ENCODE measurements at regions not wholly inside any gene's neighbourhood (a gene's known extent, or its start where the extent isn't known, plus 50 kb on each side); places are given as distances from the start of the nearest gene placed in this dataset.

DNA sequence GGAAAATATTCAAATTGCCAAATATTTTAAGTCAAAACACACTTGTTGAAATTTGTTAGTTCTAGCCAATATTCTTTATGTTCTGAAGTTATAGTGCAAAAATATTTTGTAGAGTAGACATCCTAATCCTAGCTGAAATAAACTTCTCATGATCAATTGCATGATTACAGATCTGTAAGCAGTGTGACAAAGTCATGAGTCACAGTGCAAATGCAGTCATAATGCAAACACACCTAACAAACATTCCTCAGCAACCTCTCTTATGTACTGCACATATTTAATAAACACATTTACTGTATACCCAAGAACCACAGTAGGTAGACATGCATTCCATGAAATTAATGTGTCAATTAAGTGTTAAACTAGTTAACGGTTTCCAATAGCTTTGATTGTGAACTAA lies 1857.4 kb downstream of the NCAM2 start:
- Histone ChIP-seq H3K79me1 (ENCODE audit: low read depth, low read length) (no peaks in the 10 kb centered on the region), H2AFZ (ENCODE audit: low read length) (no peak overlapping the region), H3K14ac (ENCODE audit: insufficient read length) (no peak overlapping the region), H4K5ac (ENCODE audit: insufficient read length, low read depth, low read length) (no peak overlapping the region), H2BK12ac (ENCODE audit: low read depth, low read length) (no peak overlapping the region), H3K79me2 (ENCODE audit: control insufficient read depth in 1 of 2, insufficient read depth in 2 of 2, low read length in 2 of 2) (no peaks in the 10 kb centered on the region), H2BK120ac (replicated peaks; ENCODE audit: low read depth, low read length) (no peak overlapping the region), H3K27me3 (replicated peaks in 1 of 4; ENCODE audit: control insufficient read depth in 3 of 4, extremely low read depth in 1 of 4, insufficient read depth in 3 of 4, low read length in 3 of 4) (peaks cover 0 to 1% (median 0%) of the 10 kb centered on the region in 4 experiments; a peak in 1 of 7 replicates), H3K36me3 (ENCODE audit: control insufficient read depth in 2 of 4, insufficient read depth in 4 of 4, low read length in 3 of 4) (no peaks in the 10 kb centered on the region), H4K20me1 (replicated peaks in 1 of 2; ENCODE audit: control insufficient read depth in 1 of 2, insufficient read depth in 2 of 2, low read length in 2 of 2) (no peaks in the 10 kb centered on the region), H3K9ac (replicated peaks in 1 of 4; ENCODE audit: extremely low read depth in 1 of 4, low read depth in 3 of 4, low read length in 3 of 4) (no peak overlapping the region), H2BK5ac (ENCODE audit: low read depth, low read length) (no peak overlapping the region), H2AK5ac (ENCODE audit: low read depth, low read length) (no peak overlapping the region), H4K8ac (ENCODE audit: extremely low read depth, insufficient read depth, low read length) (no peak overlapping the region), H3K4me1 (replicated peaks in 1 of 4; ENCODE audit: control insufficient read depth in 3 of 4, insufficient read depth in 4 of 4, low read length in 3 of 4) (no peaks in the 10 kb centered on the region), H3K56ac (replicated peaks; ENCODE audit: insufficient read length, low read depth, low read length) (no peak overlapping the region), H3K23me2 (ENCODE audit: low read depth, low read length) (no peaks in the 10 kb centered on the region), H3K4ac (replicated peaks; ENCODE audit: insufficient read length, low read depth, low read length) (no peak overlapping the region), H2BK20ac (ENCODE audit: low read length) (no peak overlapping the region), H3K4me2 (ENCODE audit: insufficient read depth in 1 of 2, low read depth in 2 of 2, low read length in 2 of 2) (no peak overlapping the region), H4K91ac (replicated peaks; ENCODE audit: insufficient read length, low read length) (no peak overlapping the region), H3K4me3 (ENCODE audit: extremely low read depth in 1 of 4, insufficient read depth in 2 of 4, low read depth in 3 of 4, low read length in 4 of 4) (no peak overlapping the region), H3K18ac (ENCODE audit: extremely low read depth, low read length) (no peak overlapping the region), H3K23ac (ENCODE audit: insufficient read length) (no peak overlapping the region), H3K9me3 (ENCODE audit: insufficient read depth in 2 of 2, low read depth in 1 of 2, low read length in 1 of 2) (no peaks in the 10 kb centered on the region), H2BK15ac (ENCODE audit: low read length) (no peak overlapping the region), H3K27ac (ENCODE audit: low read depth, low read length) (no peak overlapping the region)
- no peak for FAIRE-seq
- ChIA-PET POLR2A (ENCODE audit: partially characterized antibody) (no interaction called here), CTCF (ENCODE audit: partially characterized antibody) (no interaction called here)
- WGBS, 2 experiments (ENCODE audit: extremely low coverage in 1 of 2, insufficient coverage in 1 of 2, insufficient read length in 1 of 2, insufficient replicate concordance in 2 of 2, low coverage in 1 of 2, low lambda C conversion rate in 2 of 2, missing lambda C conversion rate in 1 of 2): 86% methylated on average over 1 of the region's 1 CpG; no CpG with 5 or more reads in 1 of the 2 experiments
- no peak for TF ChIP-seq RFX5 (IDR thresholded peaks at IDR 0.05; ENCODE audit: borderline replicate concordance, low read depth, low read length)
- TF ChIP-seq ZNF274 (IDR thresholded peaks at IDR 0.05; ENCODE audit: borderline replicate concordance, extremely low read depth, low read length): no peak
- TF ChIP-seq HDAC6 (IDR thresholded peaks at IDR 0.05; ENCODE audit: low read depth, low read length): no peak
- no peak for TF ChIP-seq YY1 (IDR thresholded peaks at IDR 0.05; ENCODE audit: low read depth, low read length)
- TF ChIP-seq RAD21 (IDR thresholded peaks at IDR 0.05 in 1 of 2, conservative IDR thresholded peaks at IDR 0.05 in 1 of 2; ENCODE audit: low read depth in 2 of 2, low read length in 2 of 2): no peak
- TF ChIP-seq CBX5 (IDR thresholded peaks at IDR 0.05; ENCODE audit: low read depth, low read length): no peak
- no peak for TF ChIP-seq NRF1 (IDR thresholded peaks at IDR 0.05; ENCODE audit: low read depth, low read length)
- TF ChIP-seq CREB1 (IDR thresholded peaks at IDR 0.05): no peak
- TF ChIP-seq NANOG (IDR thresholded peaks at IDR 0.05; ENCODE audit: insufficient read depth, low read depth, low read length, poor library complexity, severe bottlenecking): no peak
- TF ChIP-seq JUND (IDR thresholded peaks at IDR 0.05; ENCODE audit: low read length): no peak
- no peak for DNase-seq (ENCODE audit: low read depth in 1 of 2, low spot score in 2 of 2)

Data from H1 (cell line).